ENCODE measurements at regions not wholly inside any gene's neighbourhood (a gene's known extent, or its start where the extent isn't known, plus 50 kb on each side); places are given as distances from the start of the nearest gene placed in this dataset.

GRCh38 chr5:68033029-68033428 lies 182.5 kb upstream of the PIK3R1 start:
- no peak for TF ChIP-seq POLR2A (IDR thresholded peaks at IDR 0.05)
- no peak for TF ChIP-seq POLR2AphosphoS5 (IDR thresholded peaks at IDR 0.05)
- intact Hi-C loops (cut with DNase I; ENCODE audit: low total_unique reads), result no loop called here
- Histone ChIP-seq H3K36me3 (no peaks in the 10 kb centered on the region), H3K27ac (peak overlapping the region in 4 of 5 donors; percentile 15 to 64 (median 52)), H3K4me1 (peaks cover 30 to 77% (median 57%) of the 10 kb centered on the region in 4 donors), H3K27me3 (no peaks in the 10 kb centered on the region), H3K4me3 (no peak overlapping the region), H3K9me3 (no peaks in the 10 kb centered on the region)
- no peak for DNase-seq
- 53 to 69% (median 56%) methylated on average over 5 of the region's 5 CpGs for WGBS, 5 donors

GRCh38 chr5:68032216-68032762 lies 183.3 kb upstream of the PIK3R1 start:
- Histone ChIP-seq H3K4me1 (peaks cover 35 to 85% (median 64%) of the 10 kb centered on the region in 4 donors), H3K36me3 (no peaks in the 10 kb centered on the region), H3K4me3 (no peak overlapping the region), H3K9me3 (no peaks in the 10 kb centered on the region), H3K27me3 (no peaks in the 10 kb centered on the region), H3K27ac (peak overlapping the region in 1 of 5 donors; percentile 40)
- WGBS, 5 donors, result 36 to 62% (median 58%) methylated on average over 5 of the region's 5 CpGs
- peak in 1 of 2 donors; percentile 28 for DNase-seq
- intact Hi-C loops (cut with DNase I; ENCODE audit: low total_unique reads), result no loop called here
- TF ChIP-seq CTCF (IDR thresholded peaks at IDR 0.05), result no peak
- no peak for TF ChIP-seq POLR2AphosphoS5 (IDR thresholded peaks at IDR 0.05)
- TF ChIP-seq EP300 (IDR thresholded peaks at IDR 0.05), result no peak
- TF ChIP-seq POLR2A (IDR thresholded peaks at IDR 0.05), result no peak

GRCh38 chr5:68028131-68028727 lies 187.3 kb upstream of the PIK3R1 start:
- 56 to 77% (median 64%) methylated on average over 2 of the region's 2 CpGs for WGBS, 5 donors

GRCh38 chr5:68027519-68027918 lies 188.0 kb upstream of the PIK3R1 start:
- TF ChIP-seq POLR2AphosphoS5 (IDR thresholded peaks at IDR 0.05), result peak in 1 of 3 donors; percentile 55
- no peak for TF ChIP-seq CTCF (IDR thresholded peaks at IDR 0.05)
- TF ChIP-seq EP300 (IDR thresholded peaks at IDR 0.05), result no peak
- WGBS, 5 donors, result 18 to 41% (median 25%) methylated on average over 4 of the region's 4 CpGs
- Histone ChIP-seq H3K9me3 (no peaks in the 10 kb centered on the region), H3K27ac (peak overlapping the region in 3 of 5 donors; percentile 7 to 68 (median 28)), H3K4me3 (no peak overlapping the region), H3K4me1 (peaks cover 12 to 51% (median 33%) of the 10 kb centered on the region in 4 donors), H3K36me3 (no peaks in the 10 kb centered on the region), H3K27me3 (no peaks in the 10 kb centered on the region)
- DNase-seq, result peak in 1 of 2 donors; percentile 66
- intact Hi-C loops (cut with DNase I; ENCODE audit: low total_unique reads), result no loop called here

More at GRCh38 chr5:68028131-68028727, 187.3 kb upstream of the PIK3R1 start:
- no peak for TF ChIP-seq POLR2AphosphoS5 (IDR thresholded peaks at IDR 0.05)
- no peak for TF ChIP-seq EP300 (IDR thresholded peaks at IDR 0.05)
- no peak for TF ChIP-seq CTCF (IDR thresholded peaks at IDR 0.05)
- TF ChIP-seq POLR2A (IDR thresholded peaks at IDR 0.05), result no peak
- no peaks in the 10 kb centered on the region for H3K36me3 ChIP-seq
- no peaks in the 10 kb centered on the region for H3K27me3 ChIP-seq
- DNase-seq, result no peak
- peaks cover 15 to 58% (median 40%) of the 10 kb centered on the region in 4 donors for H3K4me1 ChIP-seq
- intact Hi-C loops (cut with DNase I; ENCODE audit: low total_unique reads), result no loop called here
- no peak overlapping the region for H3K4me3 ChIP-seq
- H3K27ac ChIP-seq, result peak overlapping the region in 3 of 5 donors; percentile 7 to 68 (median 28)
- H3K9me3 ChIP-seq, result no peaks in the 10 kb centered on the region

Measured in stomach (tissue), 8 donors.